Stomach (tissue), 8 donors: ENCODE measurements at regions not wholly inside any gene's neighbourhood (a gene's known extent, or its start where the extent isn't known, plus 50 kb on each side); places are given as distances from the start of the nearest gene placed in this dataset.
A peak's percentile ranks its signal among the peaks of the same experiment; 100 is the strongest.

Experiments used
- DNase-seq, 2 donors: peaks; one replicate each; pipeline versions ENCODE4 v3.0.0 to v3.0.0-alpha.2; 2013 to 2019
- H3K27ac ChIP-seq, 5 donors: fragments of 200-600 bp in 4 of 5; sonication (generic) in 4 of 5; one replicate each; pipeline ENCODE4 v1.5.1; 2013 to 2019; ENCODE audit warnings: mild to moderate bottlenecking in 1 of 5, moderate library complexity in 1 of 5
- H3K27me3 ChIP-seq, 3 donors: fragments of 200-600 bp; sonication (generic); one replicate each; pipeline ENCODE4 v1.5.1; 2017 to 2019; ENCODE audit warnings: mixed run types in 1 of 3
- H3K36me3 ChIP-seq, 4 donors: fragments of 200-600 bp; sonication (generic); 1 replicate in 3 of 4; 2 replicates in 1 of 4; pipeline ENCODE4 v1.5.1; 2016 to 2019
- H3K4me1 ChIP-seq, 4 donors: fragments of 200-600 bp; sonication (generic); one replicate each; pipeline ENCODE4 v1.5.1; 2016 to 2019
- H3K4me3 ChIP-seq, 4 donors: fragments of 200-600 bp; sonication (generic) in 3 of 4; one replicate each; pipeline ENCODE4 v1.5.1; 2016 to 2019; ENCODE audit warnings: mild to moderate bottlenecking in 1 of 4
- H3K9me3 ChIP-seq, 4 donors: fragments of 200-600 bp; sonication (generic); one replicate each; pipeline ENCODE4 v1.5.1; 2016 to 2019
- EP300 ChIP-seq: sonication (generic); formaldehyde crosslinking; IDR thresholded peaks from one replicate; pipeline ENCODE4 v1.6.1; 2017; ENCODE audit warnings: antibody characterized with exemption
- POLR2A ChIP-seq, 4 donors: fragments of 450-650 bp; IDR thresholded peaks; one replicate each; pipeline ENCODE4 v1.6.1; 2016; ENCODE audit warnings: antibody characterized with exemption in 4 of 4, control low read depth in 2 of 4, mild to moderate bottlenecking in 1 of 4, moderate library complexity in 1 of 4
- POLR2AphosphoS5 ChIP-seq, 3 donors: sonication (generic); formaldehyde crosslinking; IDR thresholded peaks; one replicate each; pipeline ENCODE4 v1.6.1; 2016; ENCODE audit warnings: antibody characterized with exemption in 3 of 3
- WGBS, 5 donors: extraction: QIAGEN DNeasy Blood & Tissue Kit in 3 of 5; methylation state at CpG; one replicate each; pipeline versions ENCODE4 v1.1.5 to v1.1.7; 2013 to 2018; 5-methylcytosine and 5-hydroxymethylcytosine counted together
- intact Hi-C: fragments of 100-400 bp; cut with DNase I; formaldehyde crosslinking; loops from one replicate; pipeline ENCODE4 v1.15.1; 2023; ENCODE audit warnings: low total_unique reads
- TF ChIP-seq, protein P1 (sequence below), 7 experiments: fragments of 450-650 bp in 4 of 7; fragments of 200-600 bp in 3 of 7; sonication (generic) in 3 of 7; IDR thresholded peaks; one replicate each; pipeline ENCODE4 v1.5.1; 2016 to 2019; ENCODE audit warnings: antibody characterized with exemption in 7 of 7, control low read depth in 2 of 7, mild to moderate bottlenecking in 1 of 7
- donor health status: healthy with polysubstance abuse.
- donor health status: Bipolar disorder and iron deficiency.
- donor health status: healthy.

DNA sequence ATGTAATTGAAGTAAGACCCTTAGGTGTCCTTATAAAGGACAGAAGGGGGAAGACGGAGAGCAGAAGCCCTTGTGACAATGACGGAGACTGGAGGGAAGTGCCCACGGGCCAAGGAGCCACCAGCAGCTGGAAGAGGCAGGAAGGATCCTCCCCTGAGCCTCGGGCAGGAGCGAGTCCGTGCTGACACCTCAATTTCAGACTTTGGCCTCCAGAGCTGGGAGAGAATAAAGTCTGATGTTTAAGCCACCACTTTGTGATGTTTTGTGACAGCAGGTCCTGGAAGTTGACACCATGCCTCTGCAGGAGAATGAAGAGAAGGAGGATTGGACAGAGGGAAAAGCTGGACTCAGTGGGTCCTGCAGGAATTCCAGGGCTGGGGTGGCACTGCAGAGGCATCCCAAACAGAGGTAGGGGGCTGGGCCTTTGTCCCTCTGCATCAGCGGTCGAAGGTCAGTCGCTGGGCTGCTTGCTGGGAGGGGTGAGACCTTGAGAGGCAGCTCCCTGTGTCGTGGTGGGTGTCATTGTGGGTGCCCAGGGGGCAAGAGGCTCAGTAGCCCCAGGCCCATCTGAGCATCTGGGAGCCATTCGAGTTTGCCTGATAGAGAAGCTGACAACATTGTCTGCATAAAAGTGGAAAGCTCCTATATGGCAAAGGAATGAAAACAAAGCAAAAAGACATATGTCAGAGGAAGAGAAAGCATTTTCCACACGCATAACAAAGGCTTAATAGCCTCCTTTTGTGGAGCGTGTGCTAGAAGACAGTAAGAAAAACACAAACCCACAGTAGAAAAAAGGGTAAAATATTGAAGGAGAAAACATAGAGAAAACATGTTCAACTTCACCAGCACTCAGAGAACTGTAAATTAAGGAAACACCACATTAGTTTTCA, 68.8 kb downstream of the RTL6 start:
- peaks cover 0 to 38% (median 0%) of the 10 kb centered on the region in 3 donors for H3K27me3 ChIP-seq
- H3K27ac ChIP-seq, result no peak overlapping the region
- peaks cover 0 to 12% (median 0%) of the 10 kb centered on the region in 4 donors for H3K4me1 ChIP-seq
- no peak for TF ChIP-seq POLR2A (IDR thresholded peaks at IDR 0.05)
- no peak for TF ChIP-seq EP300
- WGBS, 5 donors, result 74 to 81% (median 78%) methylated on average over 9 to 13 of the region's 13 CpGs
- intact Hi-C loops, result no loop called here
- no peaks in the 10 kb centered on the region for H3K9me3 ChIP-seq
- H3K4me3 ChIP-seq, result no peak overlapping the region
- DNase-seq, result no peak
- H3K36me3 ChIP-seq, result no peaks in the 10 kb centered on the region

DNA sequence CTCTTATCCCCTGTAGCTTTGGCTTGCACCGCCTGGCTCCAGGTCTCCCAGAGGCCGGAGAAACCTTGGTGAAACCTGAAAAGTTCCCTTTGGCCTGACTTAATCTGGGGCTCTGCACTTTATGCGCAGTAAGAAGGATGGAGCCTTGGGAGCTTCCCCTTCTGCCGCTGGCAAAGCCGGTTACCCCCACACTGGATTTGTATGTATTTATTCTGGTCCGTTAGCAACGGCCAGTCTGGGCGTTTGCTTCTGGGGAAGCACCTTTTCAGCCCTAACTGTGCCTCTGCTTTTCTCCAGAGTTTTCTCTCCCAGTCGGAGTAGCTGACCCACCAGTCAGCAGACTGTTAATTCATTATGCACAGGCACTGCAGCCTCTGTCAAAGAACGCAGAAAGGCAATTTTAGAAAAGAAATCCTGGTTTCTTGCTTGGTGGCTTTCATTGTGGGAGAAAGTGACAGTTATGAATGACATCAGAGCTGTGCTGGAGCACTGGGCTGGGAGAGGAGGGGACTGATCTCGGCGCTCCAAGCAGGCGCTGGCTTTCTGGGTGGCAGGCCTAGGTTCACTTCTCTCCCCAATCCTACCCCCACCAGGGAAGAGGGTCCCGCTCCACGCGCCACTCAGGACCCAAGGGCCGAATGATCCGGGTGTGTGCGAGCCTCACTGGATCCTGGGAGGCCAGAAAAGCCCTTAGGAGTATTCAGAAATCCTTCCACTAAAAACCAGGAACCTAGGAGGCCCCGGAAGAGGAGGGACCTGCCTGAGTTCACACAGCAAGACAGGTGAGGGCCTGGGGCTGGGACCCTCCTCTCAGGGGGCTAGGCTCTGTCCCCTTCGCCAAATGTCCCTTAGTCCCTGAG, 70.2 kb downstream of the RTL6 start:
- DNase-seq, result no peak
- no peak for TF ChIP-seq EP300
- no peak for TF ChIP-seq POLR2A (IDR thresholded peaks at IDR 0.05)
- TF ChIP-seq, protein P1, sequence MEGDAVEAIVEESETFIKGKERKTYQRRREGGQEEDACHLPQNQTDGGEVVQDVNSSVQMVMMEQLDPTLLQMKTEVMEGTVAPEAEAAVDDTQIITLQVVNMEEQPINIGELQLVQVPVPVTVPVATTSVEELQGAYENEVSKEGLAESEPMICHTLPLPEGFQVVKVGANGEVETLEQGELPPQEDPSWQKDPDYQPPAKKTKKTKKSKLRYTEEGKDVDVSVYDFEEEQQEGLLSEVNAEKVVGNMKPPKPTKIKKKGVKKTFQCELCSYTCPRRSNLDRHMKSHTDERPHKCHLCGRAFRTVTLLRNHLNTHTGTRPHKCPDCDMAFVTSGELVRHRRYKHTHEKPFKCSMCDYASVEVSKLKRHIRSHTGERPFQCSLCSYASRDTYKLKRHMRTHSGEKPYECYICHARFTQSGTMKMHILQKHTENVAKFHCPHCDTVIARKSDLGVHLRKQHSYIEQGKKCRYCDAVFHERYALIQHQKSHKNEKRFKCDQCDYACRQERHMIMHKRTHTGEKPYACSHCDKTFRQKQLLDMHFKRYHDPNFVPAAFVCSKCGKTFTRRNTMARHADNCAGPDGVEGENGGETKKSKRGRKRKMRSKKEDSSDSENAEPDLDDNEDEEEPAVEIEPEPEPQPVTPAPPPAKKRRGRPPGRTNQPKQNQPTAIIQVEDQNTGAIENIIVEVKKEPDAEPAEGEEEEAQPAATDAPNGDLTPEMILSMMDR (IDR thresholded peaks at IDR 0.05), result no peak
- Histone ChIP-seq H3K4me1 (peaks cover 0 to 17% (median 6%) of the 10 kb centered on the region in 4 donors), H3K9me3 (no peaks in the 10 kb centered on the region), H3K4me3 (no peak overlapping the region), H3K36me3 (no peaks in the 10 kb centered on the region), H3K27me3 (peaks cover 0 to 38% (median 0%) of the 10 kb centered on the region in 3 donors), H3K27ac (no peak overlapping the region)
- 82 to 87% (median 83%) methylated on average over 20 to 21 of the region's 21 CpGs for WGBS, 5 donors
- intact Hi-C loops, result no loop called here

DNA sequence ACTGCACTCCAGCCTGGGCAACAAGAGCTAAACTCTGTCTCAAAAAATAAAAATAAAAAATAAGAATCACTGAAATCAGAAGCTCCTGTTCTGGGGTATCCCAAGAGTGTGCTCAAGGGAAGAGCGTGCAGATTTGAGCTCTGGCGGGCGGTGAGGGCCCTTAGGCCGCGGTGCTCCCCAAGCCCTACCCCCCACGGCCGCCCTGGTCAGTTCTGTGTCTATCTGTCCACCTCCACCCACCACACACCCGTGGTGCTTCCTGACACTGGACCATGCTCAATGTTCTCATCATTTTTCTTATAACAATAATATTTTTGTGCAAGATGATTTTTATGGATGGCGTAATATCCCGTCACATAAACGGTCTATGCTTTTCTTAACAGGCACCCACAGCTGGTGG, 71.1 kb downstream of the RTL6 start:
- no peak overlapping the region for H3K27ac ChIP-seq
- no peak for DNase-seq
- no peaks in the 10 kb centered on the region for H3K9me3 ChIP-seq

DNA sequence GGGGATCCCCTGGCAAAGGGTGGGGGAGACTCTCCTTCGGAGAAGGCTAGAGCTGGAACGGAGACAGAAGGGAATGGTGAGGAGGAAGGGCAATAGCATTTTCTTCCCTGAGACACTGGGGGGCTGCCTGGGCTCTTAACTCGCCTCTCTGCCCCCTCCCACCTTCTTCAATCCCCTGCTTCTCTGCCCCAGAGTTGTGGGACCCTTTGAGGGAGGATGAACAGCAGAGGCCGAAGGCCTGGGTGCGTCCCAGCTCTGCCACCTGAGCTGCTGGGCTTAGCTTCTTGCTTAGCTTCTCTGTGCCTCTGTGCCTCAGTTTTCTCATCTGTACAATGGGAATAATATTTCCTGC, 72.4 kb downstream of the RTL6 start:
- intact Hi-C loops, result no loop called here
- Histone ChIP-seq H3K9me3 (no peaks in the 10 kb centered on the region), H3K27ac (no peak overlapping the region), H3K27me3 (peaks cover 0 to 34% (median 0%) of the 10 kb centered on the region in 3 donors), H3K4me1 (peaks cover 0 to 14% (median 7%) of the 10 kb centered on the region in 4 donors), H3K4me3 (no peak overlapping the region), H3K36me3 (no peaks in the 10 kb centered on the region)
- TF ChIP-seq POLR2AphosphoS5 (IDR thresholded peaks at IDR 0.05) (no peak), EP300 (no peak), POLR2A (IDR thresholded peaks at IDR 0.05) (no peak)
- TF ChIP-seq, protein P1 (IDR thresholded peaks at IDR 0.05), result no peak
- peak in 1 of 2 donors; percentile 2 for DNase-seq
- WGBS, 5 donors, result 79 to 90% (median 88%) methylated on average over 5 of the region's 5 CpGs

More for the DNA sequence above, 71.1 kb downstream of the RTL6 start:
- 80 to 92% (median 89%) methylated on average over 11 of the region's 11 CpGs for WGBS, 5 donors
- TF ChIP-seq EP300 (no peak), POLR2A (IDR thresholded peaks at IDR 0.05) (no peak), POLR2AphosphoS5 (IDR thresholded peaks at IDR 0.05) (no peak)
- TF ChIP-seq, protein P1 (IDR thresholded peaks at IDR 0.05), result no peak
- H3K4me1 ChIP-seq, result peaks cover 0 to 14% (median 9%) of the 10 kb centered on the region in 4 donors
- peaks cover 0 to 38% (median 0%) of the 10 kb centered on the region in 3 donors for H3K27me3 ChIP-seq
- intact Hi-C loops, result no loop called here
- no peaks in the 10 kb centered on the region for H3K36me3 ChIP-seq
- no peak overlapping the region for H3K4me3 ChIP-seq
